OCI-LY3 (cell line): ENCODE measurements at regions not wholly inside any gene's neighbourhood (a gene's known extent, or its start where the extent isn't known, plus 50 kb on each side); places are given as distances from the start of the nearest gene placed in this dataset.
"Not testable (repeated sequence)": the region's sequence is repeated elsewhere in the genome, so short reads cannot be mapped to it uniquely, and the experiment has no call there.

Experiments used
- H2AFZ ChIP-seq: fragments of 200-600, 300-600 bp; shearing (Covaris generic); 2 replicates; pipeline ENCODE4 v1.6.0; 2014; ENCODE audit warnings: antibody characterized with exemption, low read depth, low read length
- H3K27ac ChIP-seq: fragments of 200-600, 300-600 bp; sonication (generic); 2 replicates; pipeline ENCODE4 v1.5.1; 2014; ENCODE audit warnings: mild to moderate bottlenecking, low read length, moderate library complexity, mixed read lengths
- H3K27me3 ChIP-seq: fragments of 200-600, 300-600 bp; sonication (generic); 2 replicates; pipeline ENCODE4 v1.6.1; 2014; ENCODE audit warnings: low read depth, low read length, mixed read lengths
- H3K36me3 ChIP-seq: fragments of 200-600, 300-600 bp; sonication (generic); replicated peaks from 2 replicates; pipeline ENCODE3; 2014; ENCODE audit warnings: low read depth, low read length, mixed read lengths
- H3K4me1 ChIP-seq: fragments of 300-600, 200-600 bp; sonication (generic); 2 replicates; pipeline ENCODE4 v1.6.1; 2014; ENCODE audit warnings: low read length, mixed read lengths
- H3K4me2 ChIP-seq: fragments of 200-600, 300-600 bp; sonication (generic); 2 replicates; pipeline ENCODE4 v1.6.1; 2014; ENCODE audit warnings: low read length, mixed read lengths
- H3K4me3 ChIP-seq: fragments of 300-600, 200-600 bp; sonication (generic); 2 replicates; pipeline ENCODE4 v1.5.1; 2014; ENCODE audit warnings: antibody characterized with exemption, mild to moderate bottlenecking, low read length, moderate library complexity
- H3K79me2 ChIP-seq: fragments of 300-600, 200-600 bp; shearing (Covaris generic); 2 replicates; pipeline ENCODE4 v1.6.1; 2014; ENCODE audit warnings: mild to moderate bottlenecking, low read length, mixed read lengths
- H3K9ac ChIP-seq: fragments of 300-600, 200-600 bp; shearing (Covaris generic); 2 replicates; pipeline ENCODE4 v1.6.0; 2014; ENCODE audit warnings: mild to moderate bottlenecking, low read length, moderate library complexity
- H3K9me3 ChIP-seq: fragments of 200-600, 300-600 bp; shearing (Covaris generic); 2 replicates; pipeline ENCODE4 v1.6.1; 2014; ENCODE audit warnings: low read length, mixed read lengths; ENCODE audit not compliant: insufficient read depth
- H4K20me1 ChIP-seq: fragments of 200-600, 300-600 bp; sonication (generic); 2 replicates; pipeline ENCODE4 v1.6.1; 2016; ENCODE audit warnings: low read length, mixed read lengths; ENCODE audit not compliant: insufficient read depth
- EZH2phosphoT487 ChIP-seq: fragments of 200-600 bp; shearing (Covaris generic); IDR thresholded peaks from 2 replicates; pipeline ENCODE4 v1.6.1; 2018; ENCODE audit warnings: antibody characterized with exemption, mixed run types, low read depth
- TF ChIP-seq, protein P1 (sequence below): fragments of 200-600, 300-600 bp; sonication (generic); IDR thresholded peaks from 2 replicates; pipeline ENCODE4 v1.5.1; 2014; ENCODE audit warnings: antibody characterized with exemption, low read length, low read depth

DNA sequence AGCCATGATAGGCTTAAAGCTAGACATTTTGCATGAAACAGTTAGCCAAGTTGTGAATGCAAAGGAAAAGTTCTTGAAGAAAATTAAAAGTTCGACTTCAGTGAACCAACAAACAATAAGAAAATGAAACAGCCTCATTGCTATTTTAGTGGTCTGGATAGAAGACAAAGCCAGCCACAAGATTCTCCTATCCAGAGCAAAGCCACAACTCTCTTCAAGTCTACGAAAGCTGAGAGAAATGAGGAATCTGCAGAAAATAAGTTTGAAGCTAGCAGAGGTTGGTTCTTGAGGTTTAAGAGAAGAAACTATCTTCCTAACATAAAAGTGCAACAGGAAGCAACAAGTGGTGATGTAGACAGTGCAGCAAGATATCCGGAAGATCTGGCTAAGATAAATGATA lies 271.4 kb upstream of the GRM3 start:
- TF ChIP-seq EZH2phosphoT487: no peak
- TF ChIP-seq, protein P1, sequence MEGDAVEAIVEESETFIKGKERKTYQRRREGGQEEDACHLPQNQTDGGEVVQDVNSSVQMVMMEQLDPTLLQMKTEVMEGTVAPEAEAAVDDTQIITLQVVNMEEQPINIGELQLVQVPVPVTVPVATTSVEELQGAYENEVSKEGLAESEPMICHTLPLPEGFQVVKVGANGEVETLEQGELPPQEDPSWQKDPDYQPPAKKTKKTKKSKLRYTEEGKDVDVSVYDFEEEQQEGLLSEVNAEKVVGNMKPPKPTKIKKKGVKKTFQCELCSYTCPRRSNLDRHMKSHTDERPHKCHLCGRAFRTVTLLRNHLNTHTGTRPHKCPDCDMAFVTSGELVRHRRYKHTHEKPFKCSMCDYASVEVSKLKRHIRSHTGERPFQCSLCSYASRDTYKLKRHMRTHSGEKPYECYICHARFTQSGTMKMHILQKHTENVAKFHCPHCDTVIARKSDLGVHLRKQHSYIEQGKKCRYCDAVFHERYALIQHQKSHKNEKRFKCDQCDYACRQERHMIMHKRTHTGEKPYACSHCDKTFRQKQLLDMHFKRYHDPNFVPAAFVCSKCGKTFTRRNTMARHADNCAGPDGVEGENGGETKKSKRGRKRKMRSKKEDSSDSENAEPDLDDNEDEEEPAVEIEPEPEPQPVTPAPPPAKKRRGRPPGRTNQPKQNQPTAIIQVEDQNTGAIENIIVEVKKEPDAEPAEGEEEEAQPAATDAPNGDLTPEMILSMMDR: no peak
- Histone ChIP-seq H3K79me2 (no peaks in the 10 kb centered on the region), H3K4me2 (no peak overlapping the region), H3K27me3 (no peaks in the 10 kb centered on the region), H3K9me3 (no peaks in the 10 kb centered on the region), H3K4me3 (no peak overlapping the region), H3K4me1 (no peaks in the 10 kb centered on the region), H3K36me3 (no peaks in the 10 kb centered on the region), H3K9ac (no peak overlapping the region), H2AFZ (no peak overlapping the region), H3K27ac (no peak overlapping the region), H4K20me1 (no peaks in the 10 kb centered on the region)

DNA sequence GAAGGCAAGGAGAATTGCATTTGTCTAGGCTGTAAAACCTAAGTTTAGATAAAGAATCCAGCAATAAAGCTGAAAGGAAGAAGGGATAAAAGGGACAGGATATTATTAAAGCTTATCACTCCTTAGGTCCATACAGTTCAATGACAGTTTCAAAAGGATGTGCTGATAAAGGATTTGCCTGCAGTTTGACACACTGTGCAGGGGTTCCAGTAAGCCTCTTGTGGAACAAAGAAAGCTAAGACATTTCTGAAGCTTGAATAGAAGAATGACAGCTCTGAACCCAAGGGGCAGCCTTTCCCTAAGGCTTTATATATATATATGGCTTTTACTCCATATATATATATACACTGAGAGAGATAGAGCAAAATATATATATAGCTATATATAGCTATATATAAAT lies 276.8 kb upstream of the GRM3 start:
- Histone ChIP-seq H2AFZ (no peak overlapping the region), H4K20me1 (no peaks in the 10 kb centered on the region), H3K9me3 (no peaks in the 10 kb centered on the region), H3K27ac (no peak overlapping the region), H3K4me2 (no peak overlapping the region), H3K4me1 (no peaks in the 10 kb centered on the region), H3K36me3 (no peaks in the 10 kb centered on the region), H3K4me3 (no peak overlapping the region), H3K27me3 (no peaks in the 10 kb centered on the region), H3K9ac (no peak overlapping the region), H3K79me2 (no peaks in the 10 kb centered on the region)
- TF ChIP-seq, protein P1: no peak
- no peak for TF ChIP-seq EZH2phosphoT487

DNA sequence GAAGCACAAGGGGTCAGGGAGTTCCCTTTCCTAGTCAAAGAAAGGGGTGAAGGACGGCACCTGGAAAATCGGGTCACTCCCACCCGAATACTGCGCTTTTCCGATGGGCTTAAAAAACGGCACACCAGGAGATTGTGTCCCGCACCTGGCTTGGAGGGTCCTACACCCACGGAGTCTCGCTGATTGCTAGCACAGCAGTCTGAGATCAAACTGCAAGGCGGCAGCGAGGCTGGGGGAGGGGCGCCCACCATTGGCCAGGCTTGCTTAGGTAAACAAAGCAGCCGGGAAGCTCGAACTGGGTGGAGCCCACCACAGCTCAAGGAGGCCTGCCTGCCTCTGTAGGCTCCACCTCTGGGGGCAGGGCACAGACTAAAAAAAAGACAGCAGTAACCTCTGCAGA lies 303.3 kb upstream of the GRM3 start:
- not testable (repeated sequence) for H3K36me3 ChIP-seq, H3K27ac ChIP-seq, H3K9me3 ChIP-seq, H3K27me3 ChIP-seq, H3K79me2 ChIP-seq, H3K9ac ChIP-seq, H4K20me1 ChIP-seq, H3K4me2 ChIP-seq, H2AFZ ChIP-seq, H3K4me3 ChIP-seq, H3K4me1 ChIP-seq

DNA sequence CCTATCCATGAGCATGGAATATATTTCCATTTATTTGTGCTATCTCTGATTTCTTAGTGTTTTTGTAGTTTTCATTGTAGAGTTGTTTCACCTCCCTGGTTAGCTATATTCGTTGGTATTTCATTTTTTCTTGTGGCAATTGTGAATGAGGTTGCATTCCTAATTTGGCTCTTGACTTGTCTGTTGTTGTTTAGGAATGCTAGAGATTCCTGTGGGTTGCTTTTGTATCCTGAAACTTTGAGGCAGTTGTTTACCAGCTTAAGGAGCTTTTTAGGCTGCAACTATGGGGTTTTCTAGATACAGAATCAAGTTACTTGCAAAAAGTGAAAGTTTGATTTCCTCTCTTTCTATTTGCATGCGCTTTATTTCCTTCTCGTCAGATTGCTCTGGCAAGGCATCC lies 304.7 kb upstream of the GRM3 start:
- Histone ChIP-seq H4K20me1 (no peaks in the 10 kb centered on the region), H3K79me2 (no peaks in the 10 kb centered on the region), H3K27me3 (no peaks in the 10 kb centered on the region), H3K9me3 (no peaks in the 10 kb centered on the region), H3K4me1 (no peaks in the 10 kb centered on the region), H2AFZ (no peak overlapping the region), H3K9ac (no peak overlapping the region), H3K36me3 (no peaks in the 10 kb centered on the region), H3K27ac (no peak overlapping the region), H3K4me3 (no peak overlapping the region), H3K4me2 (no peak overlapping the region)
- TF ChIP-seq, protein P1: no peak
- TF ChIP-seq EZH2phosphoT487: no peak
